Adrenal gland (tissue), 5 donors: ENCODE measurements at regions not wholly inside any gene's neighbourhood (a gene's known extent, or its start where the extent isn't known, plus 50 kb on each side); places are given as distances from the start of the nearest gene placed in this dataset.

ENCODE experiments used
- POLR2A ChIP-seq, 2 donors: fragments of 450-650 bp; IDR thresholded peaks; one replicate each; pipeline ENCODE4 v1.6.1; 2017; ENCODE audit warnings: antibody characterized with exemption in 2 of 2, mild to moderate bottlenecking in 2 of 2, moderate library complexity in 1 of 2
- TF ChIP-seq, protein P1 (sequence below), 6 experiments: fragments of 450-650 bp in 4 of 6; fragments of 200-600 bp in 2 of 6; sonication (generic) in 1 of 6; IDR thresholded peaks; 1 replicate in 5 of 6; 2 replicates in 1 of 6; pipeline versions ENCODE4 v1.5.1 to v1.8.0; 2016 to 2021; ENCODE audit warnings: antibody characterized with exemption in 6 of 6, mild to moderate bottlenecking in 2 of 6, moderate library complexity in 1 of 6
- donor health status: DM: no; HTN: no; CAD: no.

DNA sequence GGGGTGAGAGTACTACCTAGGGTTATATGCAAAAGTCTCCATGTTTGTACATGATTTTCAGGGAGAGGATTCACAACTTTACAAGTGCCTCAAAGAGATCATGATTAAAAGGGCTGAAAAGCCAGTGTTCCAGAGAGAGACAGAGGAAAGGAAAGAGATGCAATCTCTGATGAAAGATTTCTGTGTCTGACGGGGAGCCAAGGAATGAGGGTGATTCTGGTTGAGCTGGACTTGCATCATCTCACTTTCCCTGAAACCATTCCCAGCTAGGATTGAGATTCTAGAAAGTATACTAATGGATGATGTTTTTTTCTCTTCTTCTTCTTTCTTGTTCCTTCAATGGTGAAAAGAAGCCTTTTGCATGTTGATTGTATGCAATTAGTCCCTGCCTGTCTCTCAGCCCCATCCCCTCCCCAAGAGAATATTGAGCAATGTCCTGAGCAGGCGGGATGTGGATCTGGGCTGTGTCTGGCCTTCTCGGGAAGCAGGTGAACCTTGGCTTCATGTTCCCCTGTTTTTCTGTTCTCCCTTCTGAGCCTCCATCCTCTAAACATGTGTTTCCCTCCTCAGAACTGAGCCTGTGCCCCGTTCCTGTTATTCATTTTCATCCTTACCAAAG is 186.1 kb downstream of the ZNF365 start:
- TF ChIP-seq POLR2A (IDR thresholded peaks at IDR 0.05) = no peak
- TF ChIP-seq, protein P1, sequence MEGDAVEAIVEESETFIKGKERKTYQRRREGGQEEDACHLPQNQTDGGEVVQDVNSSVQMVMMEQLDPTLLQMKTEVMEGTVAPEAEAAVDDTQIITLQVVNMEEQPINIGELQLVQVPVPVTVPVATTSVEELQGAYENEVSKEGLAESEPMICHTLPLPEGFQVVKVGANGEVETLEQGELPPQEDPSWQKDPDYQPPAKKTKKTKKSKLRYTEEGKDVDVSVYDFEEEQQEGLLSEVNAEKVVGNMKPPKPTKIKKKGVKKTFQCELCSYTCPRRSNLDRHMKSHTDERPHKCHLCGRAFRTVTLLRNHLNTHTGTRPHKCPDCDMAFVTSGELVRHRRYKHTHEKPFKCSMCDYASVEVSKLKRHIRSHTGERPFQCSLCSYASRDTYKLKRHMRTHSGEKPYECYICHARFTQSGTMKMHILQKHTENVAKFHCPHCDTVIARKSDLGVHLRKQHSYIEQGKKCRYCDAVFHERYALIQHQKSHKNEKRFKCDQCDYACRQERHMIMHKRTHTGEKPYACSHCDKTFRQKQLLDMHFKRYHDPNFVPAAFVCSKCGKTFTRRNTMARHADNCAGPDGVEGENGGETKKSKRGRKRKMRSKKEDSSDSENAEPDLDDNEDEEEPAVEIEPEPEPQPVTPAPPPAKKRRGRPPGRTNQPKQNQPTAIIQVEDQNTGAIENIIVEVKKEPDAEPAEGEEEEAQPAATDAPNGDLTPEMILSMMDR (IDR thresholded peaks at IDR 0.05) = no peak
